HG02642 (cell line): ENCODE measurements at regions not wholly inside any gene's neighbourhood (a gene's known extent, or its start where the extent isn't known, plus 50 kb on each side); places are given as distances from the start of the nearest gene placed in this dataset.
"Not testable (repeated sequence)": the region's sequence is repeated elsewhere in the genome, so short reads cannot be mapped to it uniquely, and the experiment has no call there.

Experiments
- ATAC-seq: cut with Tn5 transposase; IDR thresholded peaks from one replicate; pipeline ENCODE4 v1.9.1; 2021; ENCODE audit warnings: mild to moderate bottlenecking; ENCODE audit not compliant: unreplicated experiment, poor library complexity

DNA sequence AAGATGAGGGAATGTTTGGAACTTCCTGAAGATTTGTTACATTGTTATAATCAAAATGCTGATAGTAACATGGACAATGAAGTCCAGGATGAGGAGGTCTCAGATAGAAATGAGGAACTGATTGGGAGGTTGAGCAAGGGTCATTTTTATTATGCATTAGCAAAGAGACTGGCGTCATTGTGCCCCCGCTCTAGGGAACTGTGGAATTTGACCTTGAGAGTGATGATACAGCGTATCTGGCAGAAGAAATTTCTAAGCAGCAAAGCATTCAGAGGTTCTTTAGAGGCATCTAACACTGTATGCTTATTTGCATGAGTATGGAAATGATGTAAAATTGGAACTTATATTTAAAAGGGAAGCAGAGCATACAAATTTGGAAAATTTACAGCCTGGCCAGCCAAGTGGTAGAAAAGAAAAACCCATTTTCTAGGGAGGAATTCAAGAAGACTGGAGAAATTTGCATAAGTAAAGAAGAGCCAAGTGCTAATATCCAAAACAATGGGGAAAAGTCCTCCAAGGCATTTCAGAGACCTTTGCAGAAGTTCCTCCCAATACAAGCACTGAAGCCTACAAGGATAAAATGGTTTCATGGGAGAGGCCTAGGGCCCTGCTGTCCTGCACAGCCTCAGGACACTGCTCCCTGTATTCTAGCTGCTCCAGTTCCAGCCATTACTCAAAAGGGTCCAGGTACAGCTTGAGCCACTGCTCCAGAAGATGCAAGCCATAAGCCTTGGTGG is 483.0 kb upstream of the NDST4 start:
- ATAC-seq, result no peak

DNA sequence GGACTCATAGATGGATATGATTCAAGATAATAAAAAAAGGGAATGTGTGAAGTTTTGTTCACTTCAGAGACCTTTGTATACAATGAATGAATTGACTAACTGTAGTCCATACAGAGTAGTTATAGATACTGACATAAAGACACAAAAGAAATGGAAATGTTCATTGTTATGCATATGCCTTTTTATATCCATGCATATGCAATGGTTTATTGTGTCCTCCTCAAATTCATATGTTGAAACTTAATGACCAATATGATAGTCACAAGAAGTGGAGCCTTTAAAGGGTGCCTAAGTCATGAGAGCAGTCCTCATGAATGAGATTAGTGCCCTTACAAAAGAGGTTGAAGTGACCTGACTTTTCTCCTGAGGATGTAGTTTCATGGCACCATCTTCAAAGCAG is 467.5 kb upstream of the NDST4 start:
- no peak for ATAC-seq

GRCh38 chr4:115575851-115576250 is 462.4 kb upstream of the NDST4 start:
- no peak for ATAC-seq

- no peak for ATAC-seq
Observed at GRCh38 chr4:115562506-115562905, 449.1 kb upstream of the NDST4 start.

DNA sequence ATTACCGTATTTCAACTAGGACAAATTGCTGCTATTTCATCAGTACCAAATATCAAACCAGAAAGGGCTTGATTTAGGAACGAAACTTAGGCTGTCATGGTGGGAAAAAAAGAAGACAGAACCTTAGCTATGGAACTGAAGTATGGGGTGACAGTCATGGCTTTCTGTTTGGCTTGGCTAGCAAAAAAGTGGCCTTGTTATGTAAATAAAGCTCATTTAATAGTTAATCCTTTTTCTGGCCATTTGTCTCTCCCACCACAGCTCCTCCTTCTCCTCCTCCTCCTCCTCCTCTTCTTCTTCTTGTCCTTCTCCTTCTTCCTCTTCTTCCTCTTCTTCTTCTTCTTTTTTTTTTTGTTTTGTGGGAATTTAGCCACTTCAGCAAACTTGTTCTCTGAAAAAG is 434.7 kb upstream of the NDST4 start:
- ATAC-seq, result no peak

DNA sequence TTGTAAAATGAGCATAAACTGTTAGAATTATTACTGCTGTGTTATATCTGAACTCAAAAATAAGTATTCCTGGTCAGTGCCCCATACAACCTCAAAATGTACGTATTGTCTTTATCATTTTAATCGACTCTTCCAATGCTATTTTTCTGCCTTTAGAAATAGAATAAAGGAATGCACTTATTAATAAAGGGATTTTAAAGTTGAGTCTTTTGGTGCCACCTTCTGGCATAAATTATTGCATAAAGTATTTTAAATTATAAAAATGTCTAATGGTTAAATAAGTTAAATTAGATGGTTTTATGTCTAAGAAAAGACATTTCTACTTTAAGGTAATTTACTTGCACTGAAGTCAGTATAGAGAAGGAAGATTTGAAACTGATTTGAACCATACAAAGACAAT is 424.0 kb upstream of the NDST4 start:
- ATAC-seq, result no peak

GRCh38 chr4:115529126-115529525 is 415.7 kb upstream of the NDST4 start:
- ATAC-seq, result no peak

DNA sequence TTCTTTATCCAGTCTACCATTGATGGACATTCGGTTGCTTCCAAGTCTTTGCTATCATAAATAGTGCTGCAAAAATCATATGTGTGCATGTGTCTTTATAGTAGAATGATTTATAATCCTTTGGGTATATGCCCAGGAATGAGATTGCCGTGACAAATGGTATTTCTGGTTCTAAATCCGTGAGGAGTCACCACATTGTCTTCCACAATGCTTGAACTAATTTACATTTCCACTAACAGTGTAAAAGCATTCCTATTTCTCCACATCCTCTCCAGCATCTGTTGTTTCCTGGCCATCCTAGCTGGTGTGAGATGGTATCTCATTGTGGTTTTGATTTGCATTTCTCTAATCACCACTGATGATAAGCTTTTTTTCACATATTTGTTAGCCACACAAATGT is 406.1 kb upstream of the NDST4 start:
- not testable (repeated sequence) for ATAC-seq

- ATAC-seq, result peak; percentile 90
Observed at GRCh38 chr4:115515772-115516171, 402.4 kb upstream of the NDST4 start.

GRCh38 chr4:115515366-115515765 is 401.9 kb upstream of the NDST4 start:
- peak; percentile 24 for ATAC-seq

GRCh38 chr4:115514675-115515074 is 401.3 kb upstream of the NDST4 start:
- ATAC-seq, result no peak

GRCh38 chr4:115505326-115505725 is 391.9 kb upstream of the NDST4 start:
- ATAC-seq, result no peak

DNA sequence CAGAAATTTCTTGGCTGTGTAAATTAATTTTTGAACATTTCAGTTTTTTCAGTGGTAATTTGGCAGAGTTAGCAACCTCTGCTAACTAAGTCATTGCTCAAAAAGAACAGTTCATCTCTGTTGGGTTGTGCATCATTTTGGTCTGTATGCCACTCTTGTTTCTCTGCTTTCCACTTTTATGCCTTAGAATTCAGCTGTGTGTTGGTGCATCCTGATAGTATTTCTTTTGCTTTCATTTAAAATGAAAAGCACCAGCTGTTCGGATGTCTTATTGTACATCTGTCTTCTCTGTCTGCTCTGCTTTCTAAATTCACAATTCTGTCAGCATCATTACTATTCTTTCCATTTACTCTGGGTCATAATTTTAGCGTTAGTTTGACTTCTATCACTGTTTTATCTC is 388.2 kb upstream of the NDST4 start:
- no peak for ATAC-seq

DNA sequence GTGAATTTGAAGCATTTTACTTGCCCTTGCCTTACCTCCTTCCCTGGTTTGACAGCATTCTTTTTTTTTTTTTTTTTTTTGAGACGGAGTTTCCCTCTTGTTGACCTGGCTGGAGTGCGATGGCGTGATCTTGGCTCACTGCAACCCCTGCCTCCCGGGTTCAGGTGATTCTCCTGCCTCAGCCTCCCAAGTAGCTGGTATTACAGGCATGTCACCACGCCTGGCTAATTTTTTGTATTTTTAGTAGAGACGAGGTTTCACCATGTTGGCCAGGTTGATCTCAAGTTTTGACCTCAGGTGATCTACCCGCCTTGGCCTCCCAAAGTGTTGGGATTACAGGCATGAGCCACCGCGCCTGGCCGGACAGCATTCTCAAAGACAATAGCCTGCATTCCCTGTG is 380.4 kb upstream of the NDST4 start:
- ATAC-seq, result not testable (repeated sequence)

- ATAC-seq, result no peak
Observed at GRCh38 chr4:115491686-115492085, 378.3 kb upstream of the NDST4 start.

- no peak for ATAC-seq
Observed at GRCh38 chr4:115489279-115489678, 375.9 kb upstream of the NDST4 start.

DNA sequence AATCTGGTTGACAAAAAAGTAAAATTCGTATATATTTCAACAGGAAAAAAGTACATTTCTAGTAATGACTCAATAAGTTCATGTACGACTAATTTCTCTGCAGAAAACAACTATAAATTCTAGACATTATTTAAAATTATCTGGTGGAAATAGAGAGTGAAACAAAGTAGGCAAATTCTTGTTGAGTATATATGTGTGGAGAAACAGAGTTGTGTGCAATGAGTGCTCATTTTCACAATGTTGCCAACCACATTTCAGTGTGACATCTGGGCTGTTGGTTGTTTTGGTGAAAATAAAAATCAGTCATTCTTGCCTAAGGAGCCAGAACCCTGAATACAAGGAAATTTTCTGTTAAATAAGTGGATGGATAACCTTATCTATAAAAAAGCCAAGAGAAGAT is 372.0 kb upstream of the NDST4 start:
- no peak for ATAC-seq

DNA sequence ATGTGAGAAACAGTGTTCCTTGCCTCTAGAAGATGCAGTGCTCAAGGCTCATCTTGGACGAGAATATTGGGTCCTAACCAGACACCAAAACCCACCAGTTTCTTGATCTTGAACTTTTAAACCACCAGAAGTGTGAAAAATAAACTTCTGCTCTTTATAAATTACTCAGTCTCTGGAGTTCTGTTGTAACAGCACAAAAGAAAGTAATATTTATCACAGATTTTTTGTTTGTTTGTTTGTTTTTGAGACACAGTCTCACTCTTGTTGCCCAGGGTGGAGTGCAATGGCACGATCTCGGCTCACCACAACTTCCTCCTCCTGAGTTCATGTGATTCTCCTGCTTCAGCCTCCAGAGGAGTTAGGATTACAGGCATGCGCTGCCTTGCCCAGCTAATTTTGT is 371.1 kb upstream of the NDST4 start:
- no peak for ATAC-seq

DNA sequence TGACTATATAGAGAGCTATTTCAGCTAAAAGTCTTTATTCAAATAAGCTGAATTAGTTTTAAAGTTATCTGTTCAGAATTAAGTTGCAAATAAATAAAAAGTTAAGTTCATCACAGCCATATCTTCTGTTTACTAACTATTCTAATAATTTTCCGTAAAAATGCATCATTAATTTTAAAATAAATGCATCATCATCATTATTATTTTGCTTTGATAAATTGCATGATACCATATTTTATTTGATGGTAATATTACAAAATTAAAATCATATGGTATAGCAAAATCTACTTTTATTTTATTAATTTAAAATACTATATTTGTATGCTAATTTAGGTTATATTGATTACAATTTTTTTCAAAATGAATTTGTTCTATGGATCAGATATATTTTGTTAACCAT is 357.3 kb upstream of the NDST4 start:
- ATAC-seq, result no peak

- ATAC-seq, result not testable (repeated sequence)
Observed at GRCh38 chr4:115459301-115459700, 345.9 kb upstream of the NDST4 start.

GRCh38 chr4:115456231-115456630 is 342.8 kb upstream of the NDST4 start:
- ATAC-seq, result no peak

- no peak for ATAC-seq
Observed at GRCh38 chr4:115454228-115454627, 340.8 kb upstream of the NDST4 start.

DNA sequence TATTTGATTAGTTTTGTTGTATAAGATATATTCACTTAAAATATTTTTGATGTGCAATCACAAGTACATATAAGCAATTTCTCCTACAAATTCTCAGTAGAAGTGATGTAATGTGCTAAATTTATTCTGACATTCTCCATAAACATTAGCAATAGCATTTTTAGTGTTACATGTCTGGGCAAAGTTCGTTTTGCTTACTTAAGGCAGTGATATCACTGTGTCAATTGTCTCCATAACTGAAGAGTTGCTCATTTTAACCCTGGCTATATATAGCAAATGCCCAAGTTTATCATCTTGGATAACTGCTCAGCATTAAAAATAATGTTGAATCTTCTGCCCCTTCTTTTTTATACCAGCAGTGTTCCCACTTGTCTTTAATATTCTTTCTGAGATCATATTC is 340.0 kb upstream of the NDST4 start:
- ATAC-seq, result no peak
